ENCODE measurements at regions not wholly inside any gene's neighbourhood (a gene's known extent, or its start where the extent isn't known, plus 50 kb on each side); places are given as distances from the start of the nearest gene placed in this dataset.

DNA sequence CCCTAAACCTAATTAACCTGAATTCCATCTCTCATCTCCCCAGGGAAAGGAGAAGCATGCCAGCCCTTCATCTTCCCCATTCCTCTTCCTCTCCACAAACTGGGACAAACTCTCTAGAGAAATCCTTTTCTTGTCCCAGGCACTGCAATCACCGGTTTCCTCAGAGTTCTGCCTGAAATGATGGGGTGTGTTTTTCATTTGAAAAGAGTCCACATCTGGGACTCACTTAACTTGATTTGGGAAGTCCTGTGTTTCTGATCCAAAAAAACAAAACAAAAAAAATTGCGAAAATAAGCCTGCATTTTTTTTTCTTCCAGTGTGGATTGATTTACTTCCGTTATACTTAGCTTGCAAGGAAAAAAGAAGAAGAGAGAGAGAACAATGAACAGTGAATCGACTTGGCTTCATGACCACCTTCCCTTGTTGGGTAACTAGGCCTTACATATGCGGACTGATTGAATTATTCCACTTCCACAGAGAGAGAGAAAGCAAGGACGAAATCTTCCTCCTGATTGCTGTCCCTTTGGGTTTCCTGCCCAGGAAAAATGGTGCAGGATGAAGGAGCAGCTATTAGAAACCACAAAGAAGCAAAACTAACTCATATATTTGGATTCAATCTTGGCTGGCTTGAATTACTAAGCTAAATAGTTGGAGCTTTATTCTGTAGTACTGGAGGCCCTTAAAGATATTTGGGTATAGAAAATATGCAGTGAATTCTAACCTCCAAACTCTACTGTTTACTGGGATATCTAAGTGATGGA lies 506.2 kb upstream of the TBX3 start:
- DNase-seq (ENCODE audit: low read depth, low spot score), result no peak

DNA sequence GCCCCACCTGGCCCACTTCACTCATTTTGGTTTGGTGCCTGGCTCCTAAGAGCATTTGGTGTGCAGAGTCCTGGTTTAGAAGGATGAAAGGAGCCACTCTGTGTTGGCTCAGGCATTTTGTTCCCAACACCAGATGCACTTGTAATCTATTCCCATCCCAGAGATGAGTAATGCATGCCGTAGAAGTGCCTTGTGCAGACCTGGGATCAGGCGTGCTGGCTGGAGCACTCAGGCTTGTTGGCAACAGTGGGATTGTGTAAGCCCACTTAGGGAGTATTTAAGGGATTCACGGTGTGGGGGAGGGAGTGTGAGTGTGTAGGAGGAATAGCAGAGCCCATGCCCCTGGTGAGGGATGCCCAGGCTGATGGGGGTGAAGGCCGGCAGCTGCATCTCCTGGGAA lies 501.5 kb upstream of the TBX3 start:
- no peak for DNase-seq (ENCODE audit: low read depth, low spot score)

DNA sequence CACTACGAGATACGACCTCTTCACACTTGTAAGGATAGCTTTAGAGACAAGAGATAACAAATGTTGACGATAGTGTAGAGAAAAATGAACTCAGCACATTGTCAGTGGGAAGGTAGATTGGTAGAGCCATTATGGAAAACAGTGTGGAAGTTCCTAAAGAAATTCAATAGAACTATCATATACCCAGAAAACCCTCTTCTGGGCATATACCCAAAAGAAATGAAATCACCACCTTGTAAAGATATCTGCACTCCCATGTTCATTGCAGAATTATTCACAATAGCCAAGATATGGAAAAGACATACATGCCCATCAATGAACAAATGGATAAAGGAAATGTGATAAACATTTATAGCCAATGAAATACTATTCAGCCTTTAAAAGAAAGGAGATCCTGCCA lies 499.8 kb upstream of the TBX3 start:
- no peak for DNase-seq (ENCODE audit: low read depth, low spot score)

DNA sequence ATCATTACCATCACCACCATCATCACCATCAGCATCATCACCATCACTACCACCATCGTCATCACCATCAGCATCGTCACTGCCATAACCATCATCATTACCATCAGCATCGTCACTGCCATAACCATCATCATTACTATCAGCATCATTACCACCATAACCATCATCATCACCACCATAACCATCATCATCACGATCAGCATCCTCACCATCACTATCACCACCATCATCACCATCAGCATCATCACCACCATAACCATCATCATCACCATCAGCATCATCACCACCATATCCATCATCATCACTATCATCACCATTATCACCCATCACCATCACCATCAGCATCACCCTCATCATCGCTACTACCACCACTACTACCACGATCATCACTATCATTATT lies 493.9 kb upstream of the TBX3 start:
- DNase-seq (ENCODE audit: low read depth, low spot score), result no peak

DNA sequence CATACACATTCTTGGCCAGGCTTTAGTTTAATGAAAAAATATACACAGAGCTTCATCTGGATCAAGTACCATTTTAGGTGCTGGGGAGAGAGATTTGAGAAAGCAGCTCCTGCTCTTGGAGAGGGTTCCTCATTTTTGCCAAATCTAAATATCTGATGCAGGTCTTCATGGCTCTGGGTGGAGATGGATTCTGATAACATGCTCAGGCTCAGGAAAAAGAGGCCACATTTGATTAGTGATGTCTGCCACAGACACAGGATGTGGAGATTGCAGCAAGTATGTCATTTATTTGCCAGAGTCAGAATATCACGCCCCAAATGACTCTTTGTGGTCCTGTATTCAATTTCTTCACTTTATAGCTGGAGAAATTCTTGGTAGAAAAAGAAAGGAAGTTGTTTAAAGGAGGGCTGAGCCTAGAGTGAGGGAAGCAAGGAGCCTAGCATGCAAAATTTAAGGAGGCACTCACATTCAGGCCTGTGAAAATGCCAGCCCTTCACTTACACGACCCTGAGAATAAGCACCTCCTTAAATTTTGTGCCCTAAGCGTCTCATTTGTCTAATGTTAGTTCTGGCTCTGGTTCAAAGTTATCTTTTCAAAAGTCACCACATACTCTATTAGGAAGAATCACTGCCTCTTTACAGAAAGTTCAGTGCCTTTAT lies 492.9 kb upstream of the TBX3 start:
- no peak for DNase-seq (ENCODE audit: low read depth, low spot score)

DNA sequence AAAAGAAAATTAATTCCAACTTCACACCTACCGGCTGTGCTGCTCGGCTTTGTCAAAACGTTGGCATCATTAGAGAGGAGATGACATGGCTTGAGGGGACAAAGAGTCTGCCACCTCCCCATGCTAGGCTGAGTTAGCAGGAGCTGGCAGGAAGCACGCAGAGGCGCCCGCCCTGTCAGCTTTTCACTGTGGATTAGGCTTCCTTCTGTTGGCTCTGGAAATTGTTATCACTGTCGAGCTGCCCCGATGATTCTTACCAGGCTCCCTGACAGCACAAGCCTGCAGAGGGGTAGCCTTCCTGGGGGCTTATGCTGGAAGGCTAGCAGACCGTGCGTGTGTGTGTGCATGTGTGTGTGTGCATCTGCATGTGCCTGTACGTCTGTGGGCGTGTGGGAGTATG lies 490.9 kb upstream of the TBX3 start:
- no peak for DNase-seq (ENCODE audit: low read depth, low spot score)

DNA sequence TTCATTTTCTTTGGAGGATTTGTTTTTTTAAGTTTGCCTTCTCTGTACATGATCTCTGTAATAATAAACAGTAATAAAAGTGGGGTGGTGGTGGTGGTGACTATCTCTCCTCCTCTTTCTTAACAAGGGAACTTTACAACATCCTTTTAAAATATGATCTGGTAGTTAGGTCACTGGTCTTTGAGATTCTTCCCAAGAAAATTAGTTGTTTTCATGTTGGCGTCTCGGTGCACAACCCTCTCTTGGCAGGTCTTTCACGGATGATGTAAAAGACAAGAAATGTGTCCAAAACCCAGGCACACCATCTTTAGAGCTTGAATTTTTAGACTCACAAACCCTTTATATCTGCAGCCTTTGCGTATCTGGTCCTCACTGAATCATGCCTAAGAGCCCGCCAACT lies 488.5 kb upstream of the TBX3 start:
- no peak for DNase-seq (ENCODE audit: low read depth, low spot score)

DNA sequence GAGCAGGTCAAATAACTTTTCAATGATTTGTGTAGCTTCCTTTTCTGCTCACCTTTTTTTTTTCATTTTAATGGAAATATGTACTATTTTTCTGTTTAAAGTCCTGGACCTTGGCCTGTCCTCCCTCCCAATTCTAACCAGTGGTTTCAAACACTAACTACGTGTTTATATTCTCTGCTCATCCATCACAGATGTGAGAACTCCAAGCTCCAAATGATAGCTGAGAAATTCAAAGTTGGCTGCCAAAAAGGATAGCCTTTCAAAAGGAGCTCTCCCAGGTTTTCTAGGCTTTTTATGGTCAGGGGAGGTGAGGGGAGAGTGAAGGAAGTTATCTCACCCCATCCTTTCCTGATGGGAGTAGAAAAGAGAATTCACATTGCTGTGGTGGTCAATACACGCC lies 486.0 kb upstream of the TBX3 start:
- no peak for DNase-seq (ENCODE audit: low read depth, low spot score)

DNA sequence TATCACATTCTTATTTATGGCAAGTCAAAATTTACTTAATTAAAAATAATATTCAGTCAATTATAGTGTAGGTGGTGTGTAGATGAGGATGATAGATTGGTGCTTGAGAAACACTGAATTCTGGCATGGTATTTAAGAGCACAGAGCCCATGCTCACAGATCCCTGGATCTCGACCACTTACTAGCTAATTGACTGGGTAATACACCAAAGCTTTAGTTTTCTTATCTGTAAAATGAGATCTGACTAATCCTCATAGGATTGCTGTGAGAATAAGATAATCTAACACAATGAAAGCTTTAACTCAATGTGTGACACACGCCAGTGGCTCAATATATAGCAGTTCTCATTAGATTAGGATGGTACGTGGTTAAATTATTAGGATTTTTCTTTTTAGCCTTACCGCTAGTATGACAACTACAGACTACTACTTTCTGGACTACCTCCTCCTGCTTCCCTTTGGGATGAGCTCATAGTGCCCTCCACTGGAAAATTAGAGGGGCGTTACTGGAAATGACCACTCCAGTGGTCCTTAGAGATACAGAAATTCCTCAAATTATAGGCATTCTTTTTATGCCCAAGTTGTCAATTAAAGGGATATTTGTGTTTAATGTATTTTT lies 482.8 kb upstream of the TBX3 start:
- no peak for DNase-seq (ENCODE audit: low read depth, low spot score)

DNA sequence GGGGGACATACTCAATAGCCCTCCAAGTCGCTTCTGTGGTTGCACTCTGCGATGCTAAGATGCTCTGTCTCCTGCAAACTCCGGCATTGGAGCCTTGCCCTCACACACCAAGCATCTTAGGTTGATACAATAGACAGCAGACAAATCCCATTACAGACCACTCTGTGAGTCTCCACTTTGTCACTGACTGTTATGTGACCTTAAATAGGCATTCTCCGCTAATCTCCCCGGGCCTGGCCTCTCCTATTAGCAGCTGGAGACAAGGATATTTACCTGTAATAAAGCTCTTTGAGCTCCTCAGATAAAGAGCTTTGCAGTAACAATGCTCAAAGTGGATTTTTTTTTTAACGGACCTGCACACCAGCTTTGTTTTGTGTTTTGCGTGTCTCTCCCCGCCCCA lies 479.7 kb upstream of the TBX3 start:
- no peak for DNase-seq (ENCODE audit: low read depth, low spot score)

DNA sequence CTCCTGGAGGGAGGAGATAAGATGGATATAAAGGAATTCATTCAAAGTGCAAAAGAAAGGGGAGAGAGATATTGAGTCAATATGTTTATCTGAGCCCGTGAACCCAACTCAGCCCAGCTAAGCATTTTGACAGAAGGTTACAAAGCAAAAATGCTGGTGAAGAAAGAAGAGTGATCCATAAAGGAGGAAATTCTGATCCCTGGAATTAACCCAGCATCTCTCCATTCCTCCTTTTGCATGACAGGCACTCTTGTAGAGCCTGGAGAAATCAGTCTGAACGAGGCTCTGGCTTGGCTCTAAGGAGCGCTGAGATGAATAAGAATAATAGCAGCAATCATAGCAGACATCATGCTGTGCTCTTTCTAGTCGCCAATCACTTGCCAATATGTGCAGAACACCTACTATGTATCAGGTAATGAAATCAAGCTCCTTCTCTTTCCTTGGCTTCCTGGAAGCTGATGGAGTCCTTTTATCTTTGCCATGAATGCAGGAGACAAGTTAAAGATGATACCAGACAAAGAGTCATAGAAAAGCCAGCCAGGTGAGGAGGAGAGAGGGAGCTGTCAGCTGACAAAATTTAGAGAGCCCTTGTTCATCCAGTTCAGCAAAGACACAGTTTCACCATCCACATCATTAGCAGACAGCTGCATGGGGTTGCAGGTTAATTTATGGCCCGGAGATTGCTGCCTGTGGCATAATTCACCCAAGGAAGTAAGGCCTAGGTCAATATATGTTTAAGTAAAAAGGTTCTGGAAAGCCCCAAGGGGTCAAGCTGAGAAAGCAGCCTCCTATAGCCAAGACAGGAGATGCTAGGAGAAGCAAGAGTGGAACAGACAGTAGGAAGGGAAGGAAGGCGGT lies 476.5 kb upstream of the TBX3 start:
- DNase-seq (ENCODE audit: low read depth, low spot score), result no peak

DNA sequence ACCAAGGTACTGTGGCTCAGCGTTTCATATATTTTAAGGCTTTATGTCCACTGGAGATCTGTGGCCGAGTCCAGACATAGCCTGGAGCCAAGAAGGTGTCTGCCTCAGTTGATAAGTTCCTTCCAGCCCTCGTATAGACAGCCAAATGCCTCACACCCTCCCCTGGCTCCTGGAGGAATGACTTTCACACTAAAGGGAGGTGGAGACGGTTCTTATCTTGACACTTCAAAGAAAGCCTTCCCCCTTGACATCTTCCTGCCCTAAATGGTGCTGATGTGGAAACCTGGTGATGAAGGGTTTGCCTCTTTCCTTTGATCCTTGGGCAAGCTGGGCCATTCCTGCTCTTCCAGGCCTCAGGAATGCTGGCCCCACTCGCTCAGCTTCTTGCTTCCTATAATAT lies 474.8 kb upstream of the TBX3 start:
- no peak for DNase-seq (ENCODE audit: low read depth, low spot score)

DNA sequence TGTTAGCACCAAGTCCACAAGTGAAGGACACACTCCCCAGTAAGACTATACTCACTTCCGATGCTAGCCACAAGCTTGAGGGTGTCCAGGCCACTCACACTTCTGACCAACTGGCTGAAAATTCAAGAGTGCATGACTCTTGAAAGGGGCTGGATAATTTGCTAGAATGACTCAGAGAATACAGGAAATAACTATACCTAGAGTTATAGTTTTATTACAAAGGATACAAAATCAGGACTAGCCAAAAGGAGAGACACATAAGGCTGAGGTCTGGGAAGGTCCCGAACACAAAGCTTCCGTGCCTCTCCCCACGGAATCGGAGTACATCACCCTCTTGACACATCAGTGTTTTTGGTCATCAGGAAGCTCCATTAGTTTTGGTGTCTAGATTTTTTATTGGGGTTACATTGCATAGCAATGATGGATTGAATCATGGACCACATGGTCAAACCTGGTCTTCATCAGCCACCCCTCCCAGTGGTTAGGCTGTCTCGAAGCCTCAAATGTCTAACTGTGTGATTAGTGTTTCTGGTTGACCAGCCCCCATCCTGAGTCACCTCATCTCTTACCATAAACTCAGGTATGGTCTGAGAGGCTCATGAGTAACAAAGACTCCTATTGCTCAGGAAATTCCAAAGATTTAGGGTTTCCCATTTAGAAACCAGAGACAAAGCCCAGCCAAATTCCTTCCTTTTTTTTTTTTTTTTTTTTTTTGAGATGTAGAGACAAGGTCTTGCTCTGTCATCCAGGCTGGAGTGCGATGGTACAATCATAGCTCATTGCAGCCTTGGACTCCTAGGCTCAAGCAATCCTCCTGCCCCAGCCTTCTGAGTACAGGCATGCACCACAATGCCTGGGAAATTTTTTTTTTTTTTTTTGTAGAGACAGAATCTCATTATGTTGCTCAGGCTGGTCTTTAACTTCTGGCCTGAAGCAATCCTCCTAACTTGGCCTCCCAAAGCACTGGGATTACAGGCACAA lies 472.0 kb upstream of the TBX3 start:
- DNase-seq (ENCODE audit: low read depth, low spot score), result no peak

DNA sequence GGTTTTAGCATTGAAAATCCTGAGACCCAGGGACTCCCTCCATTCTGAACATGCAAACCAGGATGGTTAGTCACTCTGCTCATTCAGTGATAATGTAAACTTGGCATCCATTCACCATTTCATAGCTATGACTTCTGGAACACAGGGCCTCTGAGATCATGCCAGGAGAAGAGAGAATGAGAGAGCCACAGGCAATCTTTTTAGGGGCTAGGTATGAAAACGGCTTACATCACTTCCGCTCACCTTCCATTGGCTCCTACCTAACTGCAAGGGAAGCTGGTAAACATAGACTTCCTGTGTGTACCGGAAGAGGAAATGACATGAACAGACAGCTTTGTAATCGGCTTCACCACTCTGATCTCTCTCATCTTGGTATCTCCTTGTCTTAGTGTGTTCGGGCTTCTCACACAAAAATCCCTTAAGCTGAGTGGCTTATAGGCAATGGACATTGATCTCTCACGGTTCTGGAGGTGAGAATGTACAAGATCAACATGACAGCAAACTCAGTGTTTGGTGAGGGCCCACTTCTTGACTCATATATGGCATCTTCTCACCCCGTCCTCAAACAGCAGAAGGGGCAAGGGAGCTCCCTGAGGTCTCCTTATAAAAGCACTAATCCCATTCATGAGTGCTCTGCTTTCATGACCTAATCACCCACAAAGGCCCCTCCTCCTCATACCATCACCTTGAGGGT lies 465.9 kb upstream of the TBX3 start:
- DNase-seq (ENCODE audit: low read depth, low spot score), result no peak

DNA sequence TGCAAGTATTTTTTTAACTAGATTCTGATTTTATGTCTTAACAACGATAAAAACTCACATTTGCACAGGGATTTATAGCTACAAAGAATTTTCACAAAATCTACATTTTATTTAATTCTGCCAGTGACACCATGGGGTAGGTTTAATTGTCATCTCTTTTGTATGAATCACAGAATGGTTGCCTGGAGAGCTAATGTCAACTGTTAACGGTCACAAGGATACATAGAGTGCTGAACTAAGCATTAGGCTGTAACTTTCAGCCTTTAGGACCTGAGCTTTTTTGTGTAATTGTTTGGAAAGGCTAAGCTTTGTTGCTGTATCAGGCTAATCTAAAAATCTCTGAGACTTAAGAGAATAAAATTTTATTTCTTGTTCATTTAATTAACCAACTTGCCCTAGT lies 465.3 kb upstream of the TBX3 start:
- no peak for DNase-seq (ENCODE audit: low read depth, low spot score)

DNA sequence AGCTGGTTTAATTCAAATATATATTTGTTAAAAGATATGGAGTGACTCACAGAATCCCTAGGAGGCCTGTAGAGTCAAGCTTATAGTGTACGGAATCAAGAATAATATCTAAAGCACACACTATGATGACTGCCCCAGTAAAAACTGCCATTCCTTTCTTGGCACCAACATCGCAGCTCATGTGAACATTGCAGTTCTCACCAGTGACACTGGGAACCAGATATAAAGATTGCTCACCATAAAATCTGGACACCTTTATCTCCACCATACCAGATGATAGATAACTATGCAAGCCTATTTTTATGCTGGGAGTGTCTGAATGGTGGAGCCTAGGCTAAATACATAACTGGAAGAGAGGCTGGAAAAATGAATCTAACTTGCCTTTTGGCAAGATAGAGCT lies 463.9 kb upstream of the TBX3 start:
- no peak for DNase-seq (ENCODE audit: low read depth, low spot score)

DNA sequence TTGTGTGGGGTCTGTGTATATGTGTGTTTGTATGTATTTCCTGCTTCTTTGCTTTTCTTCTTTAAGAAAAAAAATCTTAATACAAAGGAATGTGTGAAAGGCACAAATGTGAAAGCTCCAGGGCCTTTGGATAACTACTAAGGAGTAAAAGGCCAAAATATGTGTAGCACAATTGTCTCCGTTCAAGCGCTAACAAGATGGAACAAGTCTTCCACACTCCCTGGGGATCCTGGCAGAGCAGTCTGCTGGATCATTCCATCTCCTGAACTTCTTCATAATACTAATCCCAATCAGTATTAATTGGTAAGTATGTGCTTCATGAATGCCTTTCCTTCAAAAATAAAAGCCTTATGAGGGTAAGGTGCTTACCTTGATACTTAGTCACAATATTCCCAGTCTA lies 462.5 kb upstream of the TBX3 start:
- no peak for DNase-seq (ENCODE audit: low read depth, low spot score)

DNA sequence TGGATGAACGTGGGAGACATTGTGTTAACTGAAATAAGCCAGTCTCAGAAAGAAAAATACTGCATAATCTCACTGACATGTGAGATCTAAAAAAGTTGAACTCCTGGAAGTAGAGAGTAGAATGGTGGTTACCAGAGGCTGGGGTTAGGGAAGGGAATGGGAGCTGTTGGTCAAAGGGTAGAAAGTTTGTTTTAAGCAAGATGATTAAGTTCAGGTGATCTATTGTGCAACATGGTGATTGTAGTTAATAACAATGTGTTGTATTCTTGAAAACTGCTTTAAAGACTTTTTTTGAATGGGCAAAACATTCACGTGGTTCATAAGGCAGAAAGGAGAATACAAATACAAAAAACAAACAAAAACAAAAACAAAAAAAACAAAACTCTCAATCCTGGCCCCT lies 460.4 kb upstream of the TBX3 start:
- no peak for DNase-seq (ENCODE audit: low read depth, low spot score)

DNA sequence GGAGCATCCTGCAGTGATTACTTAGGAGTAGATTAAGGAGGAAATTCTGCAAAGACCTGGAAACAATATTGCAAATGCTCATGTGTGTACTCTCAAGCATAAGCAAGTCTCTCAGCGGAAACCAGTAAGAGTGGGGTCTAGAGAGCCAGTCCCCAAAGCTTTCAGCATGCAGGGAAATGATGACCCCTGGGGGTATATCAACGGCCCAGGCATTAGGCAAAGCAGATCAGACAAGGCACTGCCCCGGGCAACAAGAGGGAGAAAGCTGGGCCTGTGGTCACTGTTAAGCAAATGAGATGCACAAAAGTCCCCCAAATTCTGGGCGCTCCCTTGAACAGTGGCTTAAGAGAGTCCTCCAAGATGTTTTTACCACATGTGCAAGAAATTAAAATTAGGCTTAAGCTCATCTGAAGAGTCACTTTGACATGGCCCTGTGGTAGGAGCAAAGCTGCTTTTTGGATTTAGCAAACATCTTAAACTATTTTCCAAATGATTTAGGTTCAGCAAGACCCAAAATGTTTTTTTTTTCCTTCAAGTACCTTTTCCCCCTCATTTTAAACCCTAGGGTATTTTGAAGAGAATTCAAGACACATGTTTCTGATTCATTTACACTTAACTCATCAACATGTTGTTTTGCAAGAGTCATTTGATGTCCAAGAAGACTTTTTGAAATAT lies 457.1 kb upstream of the TBX3 start:
- DNase-seq (ENCODE audit: low read depth, low spot score), result no peak
